GM21381 (cell line): ENCODE measurements at regions not wholly inside any gene's neighbourhood (a gene's known extent, or its start where the extent isn't known, plus 50 kb on each side); places are given as distances from the start of the nearest gene placed in this dataset.
"Not testable (repeated sequence)": the region's sequence is repeated elsewhere in the genome, so short reads cannot be mapped to it uniquely, and the experiment has no call there.

ENCODE experiments used
- ATAC-seq: cut with Tn5 transposase; IDR thresholded peaks from one replicate; pipeline ENCODE4 v1.9.1; 2021; ENCODE audit warnings: mild to moderate bottlenecking, moderate library complexity; ENCODE audit not compliant: unreplicated experiment

DNA sequence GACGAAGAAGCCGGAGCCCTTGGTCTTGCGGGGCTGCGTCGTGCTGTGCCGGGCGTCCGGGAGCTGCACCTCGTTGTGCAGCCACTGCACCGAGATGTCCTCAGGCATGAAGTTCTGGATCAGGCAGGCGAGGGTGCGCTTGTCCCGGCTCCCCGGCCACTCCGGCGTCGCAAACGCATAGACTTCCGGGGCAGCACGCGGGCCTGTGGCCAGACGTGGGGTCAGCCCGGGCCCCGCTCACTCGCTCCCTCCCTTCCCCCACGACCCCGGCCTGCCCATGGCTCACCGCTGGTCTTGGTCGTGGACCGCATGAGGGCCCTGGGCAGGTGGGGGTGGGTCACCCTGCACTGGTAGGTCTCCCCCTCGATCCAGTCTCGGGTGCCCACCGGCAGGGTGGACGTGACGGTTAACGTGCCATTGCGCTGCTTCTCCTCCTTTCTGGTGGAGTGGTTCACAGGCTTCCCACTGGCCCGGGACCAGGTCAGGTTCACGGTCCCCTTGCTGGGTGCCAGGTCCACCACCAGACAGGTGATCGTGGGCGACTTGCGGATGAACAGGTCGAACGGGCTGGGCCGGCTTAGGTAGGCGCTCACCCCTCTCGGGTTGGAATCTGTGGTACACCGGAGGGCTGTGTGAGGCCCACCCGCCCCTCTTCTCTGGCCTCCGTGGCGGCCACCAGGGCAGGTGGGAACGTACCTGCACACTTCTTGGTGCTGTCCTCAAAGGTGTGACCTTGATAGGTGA lies 74.0 kb downstream of the TMEM121 start:
- not testable (repeated sequence) for ATAC-seq

DNA sequence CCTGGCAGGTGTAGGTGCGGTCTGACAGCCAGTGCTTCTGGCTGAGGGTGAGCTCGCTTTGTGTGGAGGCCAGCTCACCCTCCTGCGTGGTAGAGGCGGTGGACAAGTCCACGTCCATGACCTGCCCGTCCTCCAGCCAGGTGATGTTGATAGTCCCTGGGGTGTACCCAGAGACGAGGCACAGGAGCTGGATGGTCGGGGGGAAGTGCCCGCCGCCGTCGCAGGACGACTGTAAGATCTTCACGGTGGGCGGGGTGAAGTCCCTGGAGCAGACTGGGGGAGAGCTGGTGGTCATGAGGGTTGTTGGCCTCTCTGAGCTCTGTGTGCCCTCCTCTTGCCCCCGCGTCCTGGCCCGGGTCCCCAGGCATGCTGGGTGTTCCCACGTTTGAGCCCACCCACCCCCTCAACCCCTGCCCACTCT lies 74.6 kb downstream of the TMEM121 start:
- no peak for ATAC-seq

DNA sequence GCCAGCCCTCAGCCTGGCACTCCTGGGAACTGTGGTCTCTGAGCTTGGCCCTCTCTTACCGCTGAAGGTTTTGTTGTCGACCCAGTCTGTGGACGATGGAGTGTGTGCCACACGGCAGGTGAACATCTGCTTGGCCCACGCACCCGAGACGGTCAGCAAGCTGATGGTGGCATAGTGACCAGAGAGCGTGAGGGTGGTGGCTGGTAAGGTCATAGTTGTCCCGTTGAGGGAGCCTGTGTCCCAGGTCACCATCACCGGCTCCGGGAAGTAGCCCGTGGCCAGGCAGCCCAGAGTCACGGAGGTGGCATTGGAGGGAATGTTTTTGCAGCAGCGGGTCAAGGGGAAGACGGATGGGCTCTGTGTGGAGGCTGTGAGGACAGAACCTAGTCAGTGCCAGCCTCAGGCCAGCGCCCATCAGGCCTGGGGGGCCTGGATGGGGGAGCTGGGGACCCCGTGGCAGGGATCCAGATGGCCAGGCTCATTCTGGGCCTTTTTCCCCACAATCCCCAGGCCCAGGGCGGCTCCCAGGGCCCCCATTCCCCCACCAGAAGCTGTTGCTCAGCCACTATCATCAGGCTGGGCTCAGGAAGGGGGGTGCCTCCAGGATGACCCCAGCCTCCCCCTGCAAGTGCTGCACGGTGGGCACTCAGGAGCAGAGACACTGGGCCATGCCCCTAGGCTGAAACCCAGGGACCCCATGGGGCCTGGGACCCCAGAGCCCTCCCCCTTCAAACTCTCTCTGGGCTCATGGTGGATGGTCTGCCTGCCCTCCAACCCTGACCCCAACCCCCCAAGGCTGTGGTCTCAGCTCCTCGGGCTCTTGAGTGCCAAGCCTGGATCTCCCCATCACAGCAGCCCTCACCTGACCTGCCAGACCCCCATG lies 75.2 kb downstream of the TMEM121 start:
- ATAC-seq: no peak

DNA sequence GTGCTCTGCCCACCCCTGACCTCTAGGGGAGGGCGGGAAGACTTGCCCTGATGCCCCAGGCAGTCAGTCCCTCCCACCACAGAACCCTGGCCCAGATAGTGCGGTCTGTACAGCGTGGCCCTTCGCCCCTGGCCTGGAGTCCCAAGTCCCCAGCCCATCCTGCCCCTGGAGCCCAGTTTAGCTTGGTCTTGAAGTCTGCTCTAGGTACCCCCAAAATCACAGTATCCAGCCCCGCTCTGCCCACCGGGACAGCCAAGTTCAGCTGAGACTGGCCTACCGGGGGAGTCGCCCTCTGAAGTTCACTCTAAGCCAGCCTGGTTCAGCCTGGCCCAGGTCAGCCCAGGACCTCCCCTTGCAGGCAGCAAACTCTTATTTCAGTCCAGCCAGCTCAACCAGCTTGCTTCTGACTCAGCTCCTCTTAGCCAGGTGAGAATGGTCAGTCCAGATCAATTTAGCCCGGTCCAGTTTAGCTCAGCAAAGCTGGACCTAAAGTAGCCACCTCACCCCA lies 75.9 kb downstream of the TMEM121 start:
- no peak for ATAC-seq

DNA sequence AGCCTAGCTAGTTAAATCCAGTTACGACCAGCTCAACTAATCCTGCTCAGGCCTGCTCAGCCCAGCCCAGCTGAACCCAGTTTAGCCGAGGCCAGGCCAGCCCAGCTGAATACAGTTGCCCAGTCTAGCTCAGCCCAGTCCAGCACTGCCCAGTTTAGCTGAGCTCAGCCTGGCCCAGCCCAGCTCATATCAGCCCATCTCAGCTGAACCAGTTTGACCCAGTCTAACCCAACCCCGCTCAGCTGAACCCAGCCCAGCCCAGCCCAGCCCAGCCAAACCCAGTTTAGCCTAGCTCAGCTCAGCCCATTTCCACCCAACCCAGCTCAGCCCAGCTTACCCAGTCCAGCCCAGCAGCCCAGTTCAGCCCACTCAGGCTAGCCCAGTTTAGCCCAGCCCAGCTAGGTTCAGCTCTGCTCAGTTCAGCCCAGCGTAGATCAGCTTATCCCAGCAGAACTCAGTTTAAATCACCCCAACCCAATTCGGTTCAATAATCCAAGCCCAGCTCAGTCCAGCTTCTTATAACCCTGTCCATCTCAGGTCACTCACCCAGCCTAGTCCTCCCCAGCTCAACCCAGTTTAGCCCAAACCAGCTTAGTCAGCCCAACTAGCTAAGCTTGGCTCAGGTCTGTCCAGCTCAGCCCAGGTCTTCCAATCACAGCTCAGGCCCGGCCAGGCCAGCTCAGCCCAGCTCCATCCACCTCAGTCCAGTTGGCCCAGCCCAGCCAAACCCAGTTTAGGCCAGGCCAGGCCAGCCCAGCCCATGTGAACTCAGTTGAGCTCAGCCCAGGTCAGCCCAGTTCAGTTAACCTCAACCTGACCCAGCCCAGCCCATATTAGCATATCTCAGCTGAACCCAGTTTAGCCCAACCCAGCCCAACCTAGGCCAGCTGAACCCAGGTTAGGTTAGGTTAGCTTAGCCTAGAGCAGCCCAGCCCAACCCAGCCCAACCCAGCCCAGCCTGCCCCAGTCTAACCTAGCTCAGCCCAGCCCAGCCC lies 76.7 kb downstream of the TMEM121 start:
- ATAC-seq: no peak

DNA sequence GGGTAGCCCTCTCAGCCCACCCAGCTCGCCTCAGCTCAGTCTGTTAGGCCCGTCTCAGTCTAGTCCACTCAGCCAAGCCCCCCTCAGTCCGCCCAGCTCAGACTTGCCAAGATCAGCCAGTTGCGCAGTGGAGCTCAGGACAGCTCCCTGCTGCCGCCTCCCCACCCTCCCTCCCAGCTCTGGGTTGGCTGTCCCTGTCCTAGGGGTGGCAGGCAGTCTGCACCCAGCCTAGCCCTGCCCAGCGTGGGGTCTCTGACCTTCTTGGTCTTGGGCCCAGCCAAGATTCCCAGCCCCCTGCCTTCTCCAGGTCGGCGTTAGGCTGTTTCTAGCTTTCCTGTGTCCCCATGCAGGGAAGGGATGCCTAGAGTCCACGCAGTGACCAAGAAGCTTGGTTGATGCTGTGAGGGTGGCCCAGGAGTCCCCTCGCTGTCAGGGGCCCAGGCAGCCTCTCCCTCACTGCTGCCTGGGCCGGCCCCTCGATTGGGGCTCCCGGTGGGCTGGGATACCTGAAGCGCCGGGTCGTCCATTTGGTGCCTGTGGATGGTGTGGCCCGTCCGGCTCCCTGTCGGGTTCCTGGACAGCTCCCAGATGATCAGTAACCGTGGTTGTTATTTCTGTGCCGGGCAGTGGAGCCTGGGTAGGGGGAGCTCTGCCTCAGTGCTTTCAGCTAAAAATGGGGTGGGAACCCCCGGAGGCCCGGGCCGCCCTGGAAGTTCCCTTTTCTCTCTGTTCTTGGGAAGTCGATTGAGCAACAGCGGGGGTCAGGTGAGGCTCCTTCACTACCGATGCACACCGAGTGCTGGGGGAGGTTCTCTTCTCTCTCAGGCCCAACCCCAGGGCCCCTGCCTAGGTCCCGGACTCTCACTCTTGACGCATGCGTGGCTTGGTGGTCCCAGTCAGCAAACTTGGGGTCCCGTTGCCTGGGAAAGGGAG lies 78.4 kb downstream of the TMEM121 start:
- not testable (repeated sequence) for ATAC-seq

DNA sequence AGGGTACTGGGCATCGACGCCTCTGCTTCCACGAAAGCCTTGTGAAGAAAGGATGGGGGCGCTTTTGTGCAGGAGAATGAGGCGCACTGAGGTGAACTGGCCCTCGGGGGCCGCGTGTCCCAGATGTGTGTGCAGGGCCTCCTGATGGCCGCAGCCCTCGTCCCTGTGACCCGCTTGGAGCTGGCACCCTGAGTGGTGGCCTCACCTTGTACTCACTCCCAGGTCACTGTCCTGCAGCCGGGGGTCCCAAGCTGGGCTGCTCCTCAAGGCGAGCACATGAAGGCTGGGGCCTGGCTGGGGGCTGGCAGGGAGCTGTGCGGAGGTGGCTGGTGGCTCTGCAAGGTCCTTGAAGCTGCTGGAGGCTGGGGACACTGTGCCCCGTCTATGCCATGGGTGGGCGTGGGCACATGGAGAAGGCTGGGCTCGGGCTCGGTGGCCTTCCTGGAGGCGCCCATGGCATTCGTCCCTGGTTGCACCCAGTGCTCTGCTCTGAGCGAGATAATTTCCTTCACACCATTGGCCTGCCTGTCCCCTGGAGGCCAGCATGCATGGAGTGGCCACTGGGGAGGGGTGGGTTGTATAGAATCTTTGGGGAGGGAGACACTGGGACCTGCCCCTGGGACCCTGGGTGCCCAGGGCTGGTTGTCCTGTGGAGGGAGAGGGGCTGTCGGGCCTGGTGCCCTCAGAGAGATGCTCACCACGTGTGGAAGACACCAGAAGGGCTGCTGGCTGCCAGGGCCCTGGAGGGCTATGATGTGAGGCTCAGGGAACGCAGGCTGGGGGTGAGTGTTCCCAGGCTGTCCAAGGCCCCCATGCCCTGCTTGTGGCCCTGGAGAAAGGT lies 79.3 kb downstream of the TMEM121 start:
- no peak for ATAC-seq

DNA sequence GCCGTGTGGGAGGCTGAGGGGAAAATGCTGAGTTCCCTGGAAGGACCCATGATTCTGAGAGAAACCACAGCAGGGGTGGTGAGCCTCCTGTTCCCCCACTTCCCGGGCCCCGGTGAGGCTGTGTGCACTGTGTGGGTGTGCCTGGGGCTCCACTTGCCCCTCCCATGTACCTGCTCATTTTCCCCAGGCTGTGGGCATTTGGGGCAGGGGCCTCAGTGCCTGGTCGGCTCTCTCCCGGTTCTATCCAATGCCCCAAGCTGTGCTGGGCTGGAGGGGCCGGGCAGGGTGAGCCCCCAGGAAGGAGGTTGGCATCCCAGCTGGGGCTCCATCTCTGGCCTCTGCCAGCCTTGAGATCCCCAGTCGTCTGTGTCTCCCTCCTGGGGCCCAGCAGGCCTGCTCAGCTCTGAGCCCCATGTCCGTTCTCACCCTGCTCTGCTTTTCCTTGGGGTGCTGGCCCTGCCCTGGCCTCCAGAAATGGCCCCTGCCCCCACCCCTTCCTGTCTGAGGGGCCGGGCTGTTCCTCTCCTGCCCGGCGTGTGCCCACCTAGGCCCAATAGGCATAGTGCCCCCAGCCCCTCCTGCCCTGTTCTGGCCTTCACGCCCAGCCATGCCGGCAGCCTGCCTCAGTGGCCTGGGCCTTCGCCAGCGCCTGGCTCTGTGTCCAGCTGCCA lies 80.1 kb downstream of the TMEM121 start:
- ATAC-seq: not testable (repeated sequence)

DNA sequence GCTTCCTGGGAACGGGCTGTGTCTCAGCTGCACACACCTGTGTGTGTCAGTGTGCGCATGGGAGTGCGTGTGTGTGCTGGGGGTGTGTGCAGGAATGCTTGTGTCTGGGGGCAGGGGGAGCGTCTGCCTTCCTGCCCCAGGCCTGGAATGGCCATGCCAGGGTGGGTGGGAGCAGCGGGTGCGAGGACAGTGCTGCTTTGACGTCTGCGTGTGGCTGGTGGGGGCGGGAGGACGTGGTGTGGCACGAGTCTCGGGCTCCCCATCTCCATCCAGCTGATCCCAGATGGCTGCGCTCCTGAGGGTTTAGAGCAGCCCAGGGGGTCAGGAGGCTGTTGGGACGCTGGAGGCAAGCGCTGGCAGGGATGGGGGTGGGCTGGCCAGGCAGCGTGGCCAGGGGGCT lies 80.6 kb downstream of the TMEM121 start:
- ATAC-seq: not testable (repeated sequence)

DNA sequence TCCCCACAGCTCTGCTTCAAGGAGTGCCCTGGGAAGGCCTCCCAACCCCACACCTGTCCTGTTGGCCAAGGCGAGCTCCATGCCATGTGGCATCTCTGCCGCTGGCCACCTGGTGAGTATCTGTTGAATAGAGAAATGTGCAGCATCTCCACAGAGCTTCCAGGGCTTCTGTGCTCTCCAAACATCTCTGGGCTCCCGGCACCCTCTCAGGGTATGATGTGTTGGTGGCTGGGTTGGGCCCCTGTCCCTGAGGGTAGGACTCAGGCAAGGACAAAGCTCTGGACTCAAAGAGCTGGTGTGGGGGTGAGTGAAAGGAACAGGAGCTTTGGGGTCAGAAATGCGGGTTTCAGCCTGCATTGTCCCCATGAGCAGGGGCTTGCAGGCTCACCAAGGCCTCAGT lies 88.6 kb downstream of the TMEM121 start:
- not testable (repeated sequence) for ATAC-seq

DNA sequence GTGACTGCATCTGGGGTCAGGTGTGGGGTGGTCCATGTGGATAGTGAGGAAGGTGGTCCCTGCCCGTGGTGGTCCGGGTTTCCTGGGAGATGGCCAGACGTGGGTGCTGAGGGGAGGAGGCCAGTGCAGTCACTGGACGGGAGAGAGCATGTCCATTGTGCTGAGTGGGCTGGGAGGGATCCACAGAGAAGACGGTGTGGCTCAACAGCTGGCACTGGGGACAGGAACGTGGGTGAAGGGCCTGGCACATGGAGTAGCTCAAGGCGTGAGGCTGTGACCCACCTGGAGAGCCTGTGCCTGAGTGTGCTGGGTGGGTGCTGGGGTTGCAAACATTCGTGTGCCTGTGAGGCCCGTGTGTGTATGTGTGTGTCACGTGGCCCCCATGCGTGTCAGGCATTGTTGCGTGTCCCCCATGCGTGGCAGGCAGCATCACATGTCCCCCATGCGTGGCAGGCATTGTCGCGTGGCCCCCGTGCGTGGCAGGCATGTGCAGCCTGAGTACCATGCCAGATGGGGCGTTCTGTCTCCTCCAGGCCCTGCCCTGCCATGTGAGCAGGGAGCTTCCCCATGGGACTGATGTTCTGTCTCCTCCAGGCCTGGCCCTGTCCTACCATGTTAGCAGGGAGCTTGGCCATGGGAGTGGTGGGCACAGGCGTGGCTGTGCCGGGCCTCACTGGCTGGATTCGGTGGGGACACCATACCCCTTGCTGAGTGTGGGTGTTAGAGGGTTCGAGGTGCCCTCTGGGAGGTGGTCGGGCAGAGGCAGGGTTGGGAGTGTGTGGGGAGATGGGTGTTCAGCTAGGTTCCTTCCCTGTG lies 89.8 kb downstream of the TMEM121 start:
- not testable (repeated sequence) for ATAC-seq

DNA sequence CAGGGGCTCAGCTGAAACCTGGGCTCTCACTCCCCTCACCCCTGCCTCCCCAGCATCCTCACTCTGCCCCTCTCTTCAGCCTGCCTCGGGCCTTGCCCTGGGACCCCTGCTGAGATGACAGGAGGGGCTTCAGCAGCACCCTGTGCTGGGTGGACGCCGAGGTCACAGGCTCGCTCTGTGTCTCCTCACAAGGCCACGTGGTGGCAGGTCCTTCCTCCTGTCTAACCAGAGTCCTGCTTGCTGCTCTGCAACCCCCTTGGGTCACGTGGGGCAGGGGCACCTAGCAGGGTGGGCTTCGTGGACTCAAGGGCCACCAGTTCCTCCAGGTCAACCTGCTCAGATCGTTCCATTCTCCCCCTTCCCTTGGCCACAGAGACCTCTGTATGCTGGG lies 90.4 kb downstream of the TMEM121 start:
- no peak for ATAC-seq

DNA sequence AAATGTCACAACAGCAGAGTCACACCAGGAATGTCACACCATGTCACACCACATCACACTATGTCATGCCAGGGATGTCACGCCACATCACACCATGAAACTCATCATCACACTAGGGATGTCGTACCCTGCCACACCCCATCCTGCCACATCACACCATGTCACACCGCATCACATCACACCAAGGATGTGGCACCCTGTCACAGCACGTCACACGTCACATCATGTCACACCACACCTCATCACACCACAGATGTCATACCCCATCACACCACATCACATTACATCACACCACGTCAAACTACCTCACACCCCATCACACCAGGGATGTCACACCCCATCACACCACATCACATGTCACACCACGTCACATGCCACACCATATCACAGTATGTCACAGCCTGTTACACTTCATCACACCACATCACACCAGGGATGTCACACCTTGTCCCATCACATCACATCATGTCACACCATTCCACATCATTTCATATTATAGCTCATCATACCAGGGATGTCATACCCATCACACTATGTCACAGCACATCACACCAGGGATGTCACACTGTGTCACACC lies 90.9 kb downstream of the TMEM121 start:
- no peak for ATAC-seq

DNA sequence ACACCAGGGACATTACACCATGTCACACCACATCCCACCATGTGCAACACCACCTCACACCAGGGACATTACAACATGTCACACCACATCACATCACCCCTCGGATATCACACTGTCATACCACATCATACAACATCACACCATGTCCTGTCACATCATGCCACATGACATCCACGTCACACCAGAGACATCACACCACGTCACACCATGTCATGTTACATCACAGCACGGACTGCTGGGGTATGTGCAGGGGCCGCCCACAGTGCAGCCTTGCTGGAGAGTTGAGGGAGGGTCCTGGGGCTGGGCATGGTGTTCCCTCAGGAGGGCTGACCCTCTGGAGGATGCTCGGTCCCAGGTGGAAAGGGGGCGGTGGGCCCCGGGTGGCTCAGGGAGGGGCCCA lies 91.4 kb downstream of the TMEM121 start:
- not testable (repeated sequence) for ATAC-seq

DNA sequence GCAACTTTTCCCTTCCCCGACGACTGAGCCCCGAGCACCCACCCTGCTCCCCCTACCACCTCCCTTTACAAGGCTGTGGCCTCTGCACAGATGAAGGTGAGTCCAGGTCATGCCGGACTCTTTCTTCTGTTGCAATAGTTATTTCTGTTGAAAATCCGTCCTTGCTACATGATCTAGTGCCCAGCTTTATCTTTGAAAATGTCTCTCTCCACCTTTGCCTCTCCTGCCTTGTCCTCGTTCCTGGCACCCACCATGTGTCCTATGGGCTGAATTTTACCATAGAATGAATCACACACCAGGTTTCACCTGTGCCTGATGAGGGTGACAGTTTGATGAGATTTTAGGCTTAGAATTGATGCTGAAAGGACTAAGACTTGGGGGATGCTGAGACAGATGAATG lies 92.9 kb downstream of the TMEM121 start:
- not testable (repeated sequence) for ATAC-seq

DNA sequence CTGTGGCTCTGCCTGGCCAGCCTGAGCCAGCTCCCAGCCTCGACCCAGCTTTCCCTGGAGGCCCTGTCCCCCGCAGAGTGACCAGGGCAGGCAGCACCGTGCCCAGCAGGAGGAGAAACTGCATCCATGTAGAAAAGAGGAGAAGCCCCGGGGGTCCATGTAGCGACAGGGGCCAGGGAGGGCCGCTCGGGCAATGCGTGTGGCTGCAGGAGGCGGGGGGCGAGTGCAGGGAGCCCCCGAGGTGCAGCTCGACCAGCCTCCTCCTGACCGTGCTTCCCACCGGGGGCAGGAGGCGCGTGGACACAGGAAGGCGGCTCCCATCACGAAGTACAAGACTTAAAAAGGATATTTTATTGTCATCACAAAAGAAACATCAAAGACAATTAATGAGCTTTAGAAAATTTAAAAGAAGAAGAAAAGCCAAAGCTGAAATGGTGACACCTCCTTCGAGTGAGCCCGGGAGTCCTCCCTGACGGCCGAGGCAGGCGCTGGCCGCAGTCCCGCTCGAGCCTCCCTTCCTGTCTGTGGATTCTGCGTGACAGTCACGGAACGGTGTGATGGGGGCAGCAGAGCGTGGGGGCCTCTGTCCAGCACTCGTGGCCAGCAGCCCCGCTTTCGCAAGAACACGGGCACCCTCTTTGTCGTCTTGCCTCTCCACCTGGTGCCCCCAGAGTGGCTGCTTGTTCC lies 93.9 kb downstream of the TMEM121 start:
- not testable (repeated sequence) for ATAC-seq
